ENCODE measurements at regions not wholly inside any gene's neighbourhood (a gene's known extent, or its start where the extent isn't known, plus 50 kb on each side); places are given as distances from the start of the nearest gene placed in this dataset.
"Not testable (repeated sequence)": the region's sequence is repeated elsewhere in the genome, so short reads cannot be mapped to it uniquely, and the experiment has no call there.

DNA sequence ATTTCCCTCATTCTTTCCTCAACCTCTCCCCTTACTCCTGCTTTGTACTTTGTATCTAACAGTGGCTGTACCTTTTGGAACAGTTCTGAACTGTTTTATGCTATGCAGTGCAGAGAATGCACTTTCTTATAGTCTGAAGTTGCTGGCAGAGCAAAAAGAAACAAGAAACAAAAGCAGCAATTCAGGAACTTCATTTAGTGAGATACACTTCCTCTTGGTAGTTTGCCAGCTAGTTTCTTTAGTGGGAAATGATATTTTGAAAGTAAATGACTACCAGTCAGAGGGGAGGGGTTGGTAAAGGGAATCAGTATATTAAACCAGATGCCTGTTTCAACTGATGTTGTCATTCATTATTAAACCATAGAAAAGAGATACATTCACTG is 55.0 kb upstream of the CHD2 start:
- Mint-ChIP-seq H3K4me3 (no peak overlapping the region), H3K27me3 (ENCODE audit: low read depth) (no peaks in the 10 kb centered on the region), H3K36me3 (no peaks in the 10 kb centered on the region), H3K9me3 (no peaks in the 10 kb centered on the region), H3K27ac (peak overlapping the region; percentile 95), H3K4me1 (peaks cover 33% of the 10 kb centered on the region)
- DNase-seq (ENCODE audit: low spot score in 2 of 2, unreplicated experiment in 2 of 2): no peak
- TF ChIP-seq CTCF (IDR thresholded peaks at IDR 0.05; ENCODE audit: unreplicated experiment): no peak

GRCh38 chr15:92846741-92847140 is 53.4 kb upstream of the CHD2 start:
- H3K27ac Mint-ChIP-seq: peak overlapping the region; percentile 30
- H3K9me3 Mint-ChIP-seq: no peaks in the 10 kb centered on the region

GRCh38 chr15:92847841-92848240 is 52.3 kb upstream of the CHD2 start:
- Mint-ChIP-seq H3K27ac (no peak overlapping the region), H3K27me3 (ENCODE audit: low read depth) (no peaks in the 10 kb centered on the region), H3K4me1 (peaks cover 31% of the 10 kb centered on the region), H3K36me3 (no peaks in the 10 kb centered on the region), H3K4me3 (no peak overlapping the region), H3K9me3 (no peaks in the 10 kb centered on the region)
- no peak for TF ChIP-seq CTCF (IDR thresholded peaks at IDR 0.05; ENCODE audit: unreplicated experiment)
- no peak for DNase-seq (ENCODE audit: low spot score in 2 of 2, unreplicated experiment in 2 of 2)

More at GRCh38 chr15:92846741-92847140, 53.4 kb upstream of the CHD2 start:
- no peaks in the 10 kb centered on the region for H3K36me3 Mint-ChIP-seq
- no peak for DNase-seq (ENCODE audit: low spot score in 2 of 2, unreplicated experiment in 2 of 2)
- H3K4me3 Mint-ChIP-seq: no peak overlapping the region
- no peak for TF ChIP-seq CTCF (IDR thresholded peaks at IDR 0.05; ENCODE audit: unreplicated experiment)
- no peaks in the 10 kb centered on the region for H3K27me3 Mint-ChIP-seq (ENCODE audit: low read depth)
- peaks cover 31% of the 10 kb centered on the region for H3K4me1 Mint-ChIP-seq

- Mint-ChIP-seq H3K4me1 (peaks cover 31% of the 10 kb centered on the region), H3K9me3 (no peaks in the 10 kb centered on the region), H3K27ac (peak overlapping the region; percentile 27), H3K36me3 (no peaks in the 10 kb centered on the region), H3K27me3 (ENCODE audit: low read depth) (no peaks in the 10 kb centered on the region), H3K4me3 (no peak overlapping the region)
- TF ChIP-seq CTCF (IDR thresholded peaks at IDR 0.05; ENCODE audit: unreplicated experiment): no peak
- no peak for DNase-seq (ENCODE audit: low spot score in 2 of 2, unreplicated experiment in 2 of 2)
These were observed 51.7 kb upstream of the CHD2 start for GRCh38 chr15:92848464-92848851.

GRCh38 chr15:92848852-92849598 is 51.1 kb upstream of the CHD2 start:
- Mint-ChIP-seq H3K4me1 (peaks cover 31% of the 10 kb centered on the region), H3K36me3 (no peaks in the 10 kb centered on the region), H3K27ac (peak overlapping the region; percentile 27), H3K9me3 (no peaks in the 10 kb centered on the region), H3K27me3 (ENCODE audit: low read depth) (no peaks in the 10 kb centered on the region), H3K4me3 (no peak overlapping the region)
- no peak for DNase-seq (ENCODE audit: low spot score in 2 of 2, unreplicated experiment in 2 of 2)
- no peak for TF ChIP-seq CTCF (IDR thresholded peaks at IDR 0.05; ENCODE audit: unreplicated experiment)

- not testable (repeated sequence) for H3K4me3 Mint-ChIP-seq; H3K9me3 Mint-ChIP-seq; H3K27ac Mint-ChIP-seq; H3K36me3 Mint-ChIP-seq; H3K27me3 Mint-ChIP-seq (ENCODE audit: low read depth); DNase-seq (ENCODE audit: low spot score in 2 of 2, unreplicated experiment in 2 of 2)
- H3K4me1 Mint-ChIP-seq: peaks cover 26% of the 10 kb centered on the region
These were observed 49.9 kb upstream of the CHD2 start for GRCh38 chr15:92850218-92850617.

Data from mesothelial cell of epicardium (in vitro differentiated cells).